ENCODE measurements at regions not wholly inside any gene's neighbourhood (a gene's known extent, or its start where the extent isn't known, plus 50 kb on each side); places are given as distances from the start of the nearest gene placed in this dataset.
A peak's percentile ranks its signal among the peaks of the same experiment; 100 is the strongest.
"Not testable (repeated sequence)": the region's sequence is repeated elsewhere in the genome, so short reads cannot be mapped to it uniquely, and the experiment has no call there.

GRCh38 chr16:29607428-29607823 lies 55.6 kb upstream of the SPN start:
- H3K27me3 ChIP-seq; H3K36me3 ChIP-seq; H3K27ac ChIP-seq; DNase-seq (ENCODE audit: low spot score in 2 of 2); H3K4me3 ChIP-seq; H3K4me1 ChIP-seq; H3K9me3 ChIP-seq; intact Hi-C loops (cut with DNase I): not testable (repeated sequence)

- H3K9me3 ChIP-seq; H3K36me3 ChIP-seq; intact Hi-C loops (cut with DNase I); H3K4me1 ChIP-seq; H3K27me3 ChIP-seq: not testable (repeated sequence)
- peak overlapping the region in 1 of 2 donors; percentile 16 for H3K27ac ChIP-seq
- peak overlapping the region; percentile 66 to 73 for H3K4me3 ChIP-seq
- peak in 1 of 2 donors; percentile 62 for DNase-seq (ENCODE audit: low spot score in 2 of 2)
Observed at GRCh38 chr16:29612381-29613306, 50.4 kb upstream of the SPN start.

Data from ascending aorta (tissue), 2 donors.